ENCODE measurements at regions not wholly inside any gene's neighbourhood (a gene's known extent, or its start where the extent isn't known, plus 50 kb on each side); places are given as distances from the start of the nearest gene placed in this dataset.

DNA sequence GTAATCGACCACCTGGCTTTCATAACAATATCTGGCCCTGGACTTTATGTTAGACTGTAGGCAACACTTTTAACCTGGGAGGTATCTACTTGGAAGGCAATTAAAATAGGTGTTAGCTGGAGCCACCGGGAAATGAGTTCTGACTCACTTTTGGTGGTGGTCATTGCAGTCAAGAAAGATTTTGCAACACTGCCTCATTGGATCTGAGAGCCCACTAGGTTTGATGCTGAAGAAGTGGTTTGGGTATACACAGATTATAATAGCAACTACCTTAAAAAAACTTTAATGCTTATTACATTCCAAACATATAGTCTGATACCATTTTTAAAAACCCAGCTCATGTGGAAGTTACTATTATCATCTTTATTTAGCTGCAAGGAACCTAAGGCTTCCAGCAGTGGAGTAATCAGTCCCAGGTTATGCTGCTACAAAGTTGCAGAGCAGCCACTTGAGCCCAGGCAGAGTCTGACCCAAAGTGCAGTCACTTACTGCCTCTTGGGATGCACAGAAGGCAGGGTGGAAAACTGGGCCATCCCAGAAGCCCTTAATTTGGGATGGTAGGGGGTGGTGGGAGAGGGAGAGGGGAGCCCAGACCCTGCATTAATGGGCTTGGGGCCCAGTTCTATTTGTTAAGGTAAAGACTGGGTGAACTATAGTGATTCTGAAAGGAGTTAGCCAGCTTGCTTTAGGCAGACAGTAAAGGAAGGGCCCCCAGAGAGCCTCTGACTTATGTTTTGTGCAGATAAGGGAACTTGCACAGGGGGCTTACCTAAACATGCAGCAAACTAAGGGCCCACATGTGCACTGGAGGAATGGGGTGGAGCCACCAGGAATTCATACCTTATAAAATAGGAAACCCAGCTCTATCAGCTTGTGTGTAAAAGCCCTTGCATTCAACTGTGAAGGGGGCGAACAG, 149.4 kb downstream of the SNX19 start:
- no peak for DNase-seq (ENCODE audit: low read depth)
- in situ Hi-C loops (cut with HindIII; ENCODE audit: low sequenced_read_pairs) = no loop called here
- TF ChIP-seq, protein P1, sequence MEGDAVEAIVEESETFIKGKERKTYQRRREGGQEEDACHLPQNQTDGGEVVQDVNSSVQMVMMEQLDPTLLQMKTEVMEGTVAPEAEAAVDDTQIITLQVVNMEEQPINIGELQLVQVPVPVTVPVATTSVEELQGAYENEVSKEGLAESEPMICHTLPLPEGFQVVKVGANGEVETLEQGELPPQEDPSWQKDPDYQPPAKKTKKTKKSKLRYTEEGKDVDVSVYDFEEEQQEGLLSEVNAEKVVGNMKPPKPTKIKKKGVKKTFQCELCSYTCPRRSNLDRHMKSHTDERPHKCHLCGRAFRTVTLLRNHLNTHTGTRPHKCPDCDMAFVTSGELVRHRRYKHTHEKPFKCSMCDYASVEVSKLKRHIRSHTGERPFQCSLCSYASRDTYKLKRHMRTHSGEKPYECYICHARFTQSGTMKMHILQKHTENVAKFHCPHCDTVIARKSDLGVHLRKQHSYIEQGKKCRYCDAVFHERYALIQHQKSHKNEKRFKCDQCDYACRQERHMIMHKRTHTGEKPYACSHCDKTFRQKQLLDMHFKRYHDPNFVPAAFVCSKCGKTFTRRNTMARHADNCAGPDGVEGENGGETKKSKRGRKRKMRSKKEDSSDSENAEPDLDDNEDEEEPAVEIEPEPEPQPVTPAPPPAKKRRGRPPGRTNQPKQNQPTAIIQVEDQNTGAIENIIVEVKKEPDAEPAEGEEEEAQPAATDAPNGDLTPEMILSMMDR (IDR thresholded peaks at IDR 0.05; ENCODE audit: low read depth, low read length, missing control alignments) = no peak
- no peak overlapping the region for H3K4me3 ChIP-seq (ENCODE audit: low read depth, low read length)

DNA sequence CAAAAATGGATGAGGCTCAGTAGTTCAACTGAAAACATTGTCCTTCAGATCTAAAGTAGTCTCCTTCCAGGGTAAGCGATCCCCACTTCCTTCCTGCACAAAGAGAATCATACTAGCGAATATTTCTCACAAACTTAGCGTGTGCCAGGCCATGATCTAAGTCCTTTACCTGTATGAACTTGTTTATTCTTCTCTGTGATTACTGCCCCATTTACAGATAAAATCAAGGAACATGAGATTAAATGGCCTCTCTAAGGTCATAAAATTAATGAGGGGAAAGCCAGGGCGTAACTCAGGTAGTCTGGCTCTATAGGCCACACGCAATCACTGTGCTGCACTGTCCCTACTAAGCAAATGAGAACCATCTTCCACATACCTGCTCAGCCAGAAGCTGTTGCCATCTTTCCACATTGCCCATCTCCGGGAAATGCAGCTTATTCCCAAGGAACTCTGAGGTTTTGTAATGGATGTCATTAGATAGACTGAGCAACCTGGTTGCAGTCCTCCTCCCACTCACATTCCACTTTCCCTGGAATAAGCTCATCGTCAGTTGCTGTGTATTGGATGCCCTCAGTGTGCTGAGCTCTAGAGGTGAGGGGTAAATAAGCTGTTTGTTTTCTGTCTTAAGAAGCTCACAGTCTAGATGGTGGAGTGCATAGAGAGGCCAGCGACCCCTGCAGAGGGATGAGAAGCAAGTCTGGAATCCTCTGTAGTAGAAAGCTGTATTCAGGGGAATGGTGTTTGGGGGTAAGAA, 146.3 kb downstream of the SNX19 start:
- in situ Hi-C loops (cut with HindIII; ENCODE audit: low sequenced_read_pairs) = no loop called here
- TF ChIP-seq, protein P1 (IDR thresholded peaks at IDR 0.05; ENCODE audit: low read depth, low read length, missing control alignments) = no peak
- no peak overlapping the region for H3K4me3 ChIP-seq (ENCODE audit: low read depth, low read length)
- no peak for DNase-seq (ENCODE audit: low read depth)

DNA sequence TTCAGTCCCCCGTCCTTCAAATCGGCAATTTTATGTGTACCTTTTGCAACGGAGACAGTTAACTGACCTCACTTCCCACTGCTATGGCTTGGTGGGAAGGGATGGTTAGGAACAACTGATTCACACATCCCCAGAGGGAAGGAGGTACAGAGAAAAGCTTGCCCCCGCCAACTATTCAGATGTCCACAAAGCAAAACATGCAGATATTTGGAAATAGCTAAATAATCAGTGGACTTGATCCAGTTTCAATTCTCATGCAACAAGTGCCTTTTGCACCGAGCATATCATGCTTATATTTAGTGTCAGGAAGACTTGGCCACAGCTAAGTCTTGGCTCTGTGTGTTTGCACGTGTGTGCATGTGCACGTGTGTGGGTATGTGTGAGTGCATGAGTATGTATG, 144.6 kb downstream of the SNX19 start:
- no peak for DNase-seq (ENCODE audit: low read depth)
- in situ Hi-C loops (cut with HindIII; ENCODE audit: low sequenced_read_pairs) = no loop called here

DNA sequence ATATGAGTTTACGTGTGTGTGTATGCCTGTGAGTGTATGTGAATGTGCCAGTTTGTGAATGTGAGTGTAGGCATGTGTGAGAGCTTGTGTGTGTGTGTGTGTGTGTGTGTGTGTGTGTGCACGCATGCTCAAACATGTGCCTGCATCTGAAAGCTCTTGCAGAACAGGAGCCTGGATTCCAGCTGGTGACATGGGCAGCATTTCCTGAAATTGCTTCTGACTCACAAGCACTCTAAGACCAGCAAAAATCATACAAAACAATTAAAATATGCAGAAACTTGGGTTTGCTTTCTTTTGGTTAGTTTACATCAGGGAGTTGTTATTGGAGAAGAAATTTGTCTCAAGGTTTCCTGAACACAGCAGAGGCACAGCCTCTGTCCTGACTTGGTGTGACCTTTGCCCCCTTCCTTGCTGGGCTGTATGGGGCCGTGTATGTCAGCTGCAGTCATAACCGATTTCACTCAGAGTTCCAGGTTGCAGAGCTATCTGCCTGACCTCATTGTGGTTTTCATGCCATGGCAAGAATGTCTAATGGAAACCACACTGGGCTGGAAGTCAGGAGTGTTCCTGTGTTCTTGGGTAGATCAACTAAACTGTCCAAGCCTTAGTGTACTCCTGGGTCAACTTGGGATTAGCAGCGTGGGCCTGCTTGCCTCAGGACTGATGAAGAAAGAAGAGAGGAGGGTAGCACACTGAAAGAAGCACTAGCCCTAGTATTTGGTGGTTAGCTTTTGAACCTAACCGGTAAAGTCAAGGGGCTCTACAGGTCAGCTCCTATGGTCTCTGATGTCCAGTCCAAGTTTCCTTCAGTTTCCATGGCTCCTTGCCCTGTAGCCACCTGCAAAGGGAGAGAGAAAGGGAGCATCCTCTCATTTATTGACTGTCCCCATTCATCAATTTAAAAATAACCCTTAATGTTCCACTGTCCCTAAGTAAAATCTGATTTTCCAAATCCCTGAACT, 143.7 kb downstream of the SNX19 start:
- H3K4me3 ChIP-seq (ENCODE audit: low read depth, low read length) = no peak overlapping the region
- in situ Hi-C loops (cut with HindIII; ENCODE audit: low sequenced_read_pairs) = no loop called here
- TF ChIP-seq, protein P1 (IDR thresholded peaks at IDR 0.05; ENCODE audit: low read depth, low read length, missing control alignments) = no peak
- DNase-seq (ENCODE audit: low read depth) = peak; percentile 95

More for the DNA sequence above, 144.6 kb downstream of the SNX19 start:
- TF ChIP-seq, protein P1 (IDR thresholded peaks at IDR 0.05; ENCODE audit: low read depth, low read length, missing control alignments) = no peak
- H3K4me3 ChIP-seq (ENCODE audit: low read depth, low read length) = no peak overlapping the region

DNA sequence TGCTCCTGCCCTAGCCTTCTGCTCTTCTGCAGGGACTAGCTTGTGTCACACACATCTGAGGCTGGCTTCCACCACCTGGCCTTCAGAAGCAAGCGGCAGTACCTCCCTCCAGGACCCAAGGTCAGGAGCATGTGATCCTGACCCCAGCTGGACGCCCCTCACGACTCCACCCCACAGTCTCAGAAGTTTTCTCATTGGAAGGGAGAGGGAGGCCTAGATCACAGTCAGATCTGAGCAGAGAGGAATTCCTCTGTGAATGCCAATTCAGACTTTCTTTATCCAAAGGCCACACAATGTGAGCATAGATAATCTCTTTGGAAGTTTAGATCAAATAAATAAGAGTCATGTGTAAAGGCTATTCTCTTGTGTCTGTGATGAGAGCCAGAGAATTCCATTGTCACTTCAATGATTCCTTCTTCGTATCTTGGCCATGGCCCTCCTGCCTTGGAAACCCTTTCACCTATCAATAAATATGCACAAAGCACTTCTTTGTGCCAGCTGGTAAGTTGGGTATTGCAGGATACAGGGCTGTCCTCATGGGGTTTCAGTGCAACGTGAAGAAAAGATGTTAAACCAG, 142.9 kb downstream of the SNX19 start:
- TF ChIP-seq, protein P1 (IDR thresholded peaks at IDR 0.05; ENCODE audit: low read depth, low read length, missing control alignments) = no peak
- in situ Hi-C loops (cut with HindIII; ENCODE audit: low sequenced_read_pairs) = no loop called here
- no peak for DNase-seq (ENCODE audit: low read depth)
- H3K4me3 ChIP-seq (ENCODE audit: low read depth, low read length) = no peak overlapping the region

Measured in astrocyte of the cerebellum (primary cell).